PC-3 (cell line): ENCODE measurements at regions not wholly inside any gene's neighbourhood (a gene's known extent, or its start where the extent isn't known, plus 50 kb on each side); places are given as distances from the start of the nearest gene placed in this dataset.

Experiments
- ATAC-seq: fragments of 200-7000 bp; cut with Tn5 transposase; 2 replicates; pipeline ENCODE4 v1.9.1; 2020; ENCODE audit warnings: mild to moderate bottlenecking, moderate library complexity
- BruUV-seq: library from RNA; stranded (reverse); fragments of 400-500 nt; replicated peaks from 2 replicates; lab custom pipeline; 2021; lab: Mats Ljungman, UMichigan
- CTCF ChIA-PET: fragments of 300-600 bp; sonication (Branson Sonifier 250); formaldehyde crosslinking; loops from one replicate; lab custom pipeline; 2022; ENCODE audit warnings: antibody characterized with exemption; lab: Charles Lee
- POLR2A ChIA-PET: fragments of 300-600 bp; sonication (Branson Sonifier 250); formaldehyde crosslinking; loops from one replicate; lab custom pipeline; 2022; ENCODE audit warnings: antibody characterized with exemption; ENCODE audit not compliant: unreplicated experiment; lab: Charles Lee
- DNase-seq: peaks from one replicate; pipeline ENCODE4 v3.0.0-alpha.2; 2015
- H2AFZ ChIP-seq: fragments of 300-600 bp; sonication (generic); 2 replicates; pipeline ENCODE4 v1.6.0; 2016; ENCODE audit warnings: antibody characterized with exemption, low read length
- H3F3A ChIP-seq: fragments of 300-600 bp; sonication (generic); one replicate; pipeline ENCODE4 v1.6.0; 2017; ENCODE audit warnings: antibody characterized with exemption, low read length, control low read depth, mild to moderate bottlenecking; ENCODE audit not compliant: unreplicated experiment
- H3K27ac ChIP-seq: fragments of 300-600 bp; sonication (generic); 2 replicates; pipeline ENCODE4 v1.5.1; 2016; ENCODE audit warnings: mild to moderate bottlenecking, low read length
- H3K27me3 ChIP-seq: fragments of 300-600 bp; sonication (generic); 2 replicates; pipeline ENCODE4 v1.6.1; 2016; ENCODE audit warnings: low read length, mixed read lengths
- H3K36me3 ChIP-seq: fragments of 300-600 bp; sonication (generic); 2 replicates; pipeline ENCODE4 v1.6.1; 2016; ENCODE audit warnings: low read depth, mixed run types, low read length, mixed read lengths
- H3K4me1 ChIP-seq: fragments of 300-600 bp; sonication (generic); 2 replicates; pipeline ENCODE4 v1.5.1; 2016; ENCODE audit warnings: low read length; ENCODE audit not compliant: insufficient read depth
- H3K4me2 ChIP-seq: fragments of 300-600 bp; sonication (generic); 2 replicates; pipeline ENCODE4 v1.6.0; 2016; ENCODE audit warnings: low read length
- H3K4me3 ChIP-seq: fragments of 300-600 bp; sonication (generic); 2 replicates; pipeline ENCODE4 v1.5.1; 2016; ENCODE audit warnings: mild to moderate bottlenecking, low read length, mixed read lengths
- H3K79me2 ChIP-seq: fragments of 300-600 bp; sonication (generic); 2 replicates; pipeline ENCODE4 v1.6.1; 2017; ENCODE audit warnings: low read length, mixed read lengths
- H3K9ac ChIP-seq: fragments of 300-600 bp; sonication (generic); 2 replicates; pipeline ENCODE4 v1.6.0; 2016; ENCODE audit warnings: mild to moderate bottlenecking, low read length
- H3K9me2 ChIP-seq: fragments of 300-600 bp; sonication (generic); replicated peaks from 2 replicates; pipeline ENCODE4 v1.6.1; 2016; ENCODE audit warnings: mixed run types, low read length, mixed read lengths
- H3K9me3 ChIP-seq: fragments of 300-600 bp; sonication (generic); 2 replicates; pipeline ENCODE4 v1.6.1; 2016; ENCODE audit warnings: low read length, mixed read lengths
- H4K20me1 ChIP-seq: fragments of 300-600 bp; sonication (generic); 2 replicates; pipeline ENCODE4 v1.6.1; 2016; ENCODE audit warnings: low read length, mixed read lengths
- CTCF ChIP-seq: fragments of 300-600 bp; sonication (generic); conservative IDR thresholded peaks from 2 replicates; pipeline ENCODE4 v1.5.1; 2017; ENCODE audit warnings: antibody characterized with exemption, low read depth, mild to moderate bottlenecking, low read length
- EZH2 ChIP-seq: fragments of 300-600 bp; sonication (generic); IDR thresholded peaks from one replicate; pipeline ENCODE4 v1.6.1; 2017; ENCODE audit warnings: antibody characterized with exemption, mild to moderate bottlenecking, low read length; ENCODE audit not compliant: unreplicated experiment
- EZH2phosphoT487 ChIP-seq: fragments of 300-600 bp; sonication (generic); IDR thresholded peaks from 2 replicates; pipeline ENCODE4 v1.6.1; 2018; ENCODE audit warnings: mild to moderate bottlenecking, antibody characterized with exemption, low read length, borderline replicate concordance
- intact Hi-C: fragments of 100-400 bp; cut with micrococcal nuclease; formaldehyde crosslinking; loops from 2 replicates; pipeline ENCODE4 v1.9.0; 2023

DNA sequence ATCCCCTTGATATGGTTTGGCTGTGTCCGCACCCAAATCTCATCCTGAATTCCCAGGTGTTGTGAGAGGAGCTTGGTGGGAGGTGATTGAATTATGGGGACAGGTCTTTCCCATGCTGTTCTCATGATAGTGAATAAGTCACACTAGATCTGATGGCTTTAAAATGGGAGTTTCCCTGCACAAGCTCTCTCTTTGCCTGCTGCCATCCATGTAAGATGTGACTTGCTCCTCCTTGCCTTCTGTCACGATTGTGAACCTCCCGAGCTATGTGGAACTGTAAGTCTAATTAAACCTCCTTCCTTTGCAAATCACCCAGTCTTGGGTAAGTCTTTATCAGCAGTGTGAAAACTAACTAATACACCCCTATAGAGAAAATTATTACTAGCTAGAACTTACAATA is 959.5 kb upstream of the ADGRL2 start:
- DNase-seq = no peak
- ATAC-seq = no peak
- no peak overlapping the region for H3K4me3 ChIP-seq

DNA sequence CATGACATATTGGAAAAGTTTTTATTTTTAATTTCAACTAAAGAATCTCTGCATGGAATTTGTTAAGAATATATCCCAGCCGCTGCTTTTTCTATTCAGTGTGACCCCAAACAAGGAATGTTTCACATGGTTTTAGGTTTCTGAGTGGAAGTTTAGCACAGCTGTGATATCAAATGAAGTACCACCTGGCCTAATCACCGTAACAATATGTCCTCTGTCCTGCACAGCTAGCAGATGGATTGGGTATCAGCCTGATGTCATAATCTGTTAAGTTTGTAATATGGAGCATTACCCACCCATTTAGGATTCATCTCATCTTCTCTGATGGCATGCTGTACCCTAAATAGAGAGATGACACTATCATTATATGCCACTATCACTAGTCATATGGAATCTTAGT is 963.7 kb upstream of the ADGRL2 start:
- Histone ChIP-seq H3K4me3 (no peak overlapping the region), H3K9ac (no peak overlapping the region), H3K36me3 (no peaks in the 10 kb centered on the region), H3K79me2 (no peaks in the 10 kb centered on the region), H3K4me1 (no peaks in the 10 kb centered on the region), H2AFZ (no peak overlapping the region), H3K9me2 (no peaks in the 10 kb centered on the region), H4K20me1 (no peaks in the 10 kb centered on the region), H3F3A (no peaks in the 10 kb centered on the region), H3K9me3 (0 out of 2 replicates have a peak, but pooled peaks cover 4% of the 10 kb centered on the region), H3K4me2 (no peak overlapping the region), H3K27me3 (no peaks in the 10 kb centered on the region), H3K27ac (no peak overlapping the region)
- intact Hi-C loops = no loop called here
- no peak for ATAC-seq
- no TSS peak for BruUV-seq
- DNase-seq = no peak
- ChIA-PET POLR2A (no interaction called here), CTCF (no interaction called here)
- TF ChIP-seq CTCF (no peak), EZH2 (no peak), EZH2phosphoT487 (no peak)

More for the DNA sequence above, 959.5 kb upstream of the ADGRL2 start:
- Histone ChIP-seq H3K36me3 (no peaks in the 10 kb centered on the region), H3K27me3 (no peaks in the 10 kb centered on the region), H3K4me1 (no peaks in the 10 kb centered on the region), H3K9me2 (no peaks in the 10 kb centered on the region), H3K4me2 (no peak overlapping the region), H3K79me2 (no peaks in the 10 kb centered on the region), H2AFZ (no peak overlapping the region), H3F3A (no peaks in the 10 kb centered on the region), H4K20me1 (no peaks in the 10 kb centered on the region), H3K9ac (no peak overlapping the region), H3K27ac (no peak overlapping the region), H3K9me3 (0 out of 2 replicates have a peak, but pooled peaks cover 4% of the 10 kb centered on the region)
- TF ChIP-seq EZH2 = no peak
- no peak for TF ChIP-seq CTCF
- no peak for TF ChIP-seq EZH2phosphoT487
- POLR2A ChIA-PET = no interaction called here
- intact Hi-C loops = no loop called here
- CTCF ChIA-PET = no interaction called here
- no TSS peak for BruUV-seq

- Histone ChIP-seq H3F3A (no peaks in the 10 kb centered on the region), H3K4me1 (no peaks in the 10 kb centered on the region)
- BruUV-seq = no TSS peak
Measured at GRCh38 chr1:80836505-80836904, 964.2 kb upstream of the ADGRL2 start.

More at GRCh38 chr1:80836505-80836904, 964.2 kb upstream of the ADGRL2 start:
- Histone ChIP-seq H4K20me1 (no peaks in the 10 kb centered on the region), H3K4me3 (no peak overlapping the region), H3K9me2 (no peaks in the 10 kb centered on the region), H3K79me2 (no peaks in the 10 kb centered on the region), H3K9me3 (no peaks in the 10 kb centered on the region), H3K27ac (no peak overlapping the region), H2AFZ (no peak overlapping the region), H3K36me3 (no peaks in the 10 kb centered on the region), H3K9ac (no peak overlapping the region), H3K27me3 (no peaks in the 10 kb centered on the region), H3K4me2 (no peak overlapping the region)
- no peak for TF ChIP-seq EZH2phosphoT487
- TF ChIP-seq EZH2 = no peak
- TF ChIP-seq CTCF = no peak
- no peak for DNase-seq
- no peak for ATAC-seq
- POLR2A ChIA-PET = no interaction called here
- intact Hi-C loops = no loop called here
- CTCF ChIA-PET = no interaction called here
